SK-N-SH treated with all-trans-retinoic acid at 6 μM for 48 hours (cell line): ENCODE measurements at regions not wholly inside any gene's neighbourhood (a gene's known extent, or its start where the extent isn't known, plus 50 kb on each side); places are given as distances from the start of the nearest gene placed in this dataset.

Source experiments
- ATAC-seq: fragments of 200-7000 bp; cut with Tn5 transposase; 3 replicates; pipeline ENCODE4 v1.9.1; 2020; ENCODE audit warnings: mild to moderate bottlenecking, moderate library complexity
- ARNTL ChIP-seq: fragments of 450-650 bp; formaldehyde crosslinking; IDR thresholded peaks from 2 replicates; pipeline ENCODE4 v1.5.0; 2020; ENCODE audit warnings: low read depth, mild to moderate bottlenecking, moderate library complexity, borderline replicate concordance
- CSDC2 ChIP-seq: fragments of 250-450 bp; sonication (Bioruptor Pico); IDR thresholded peaks from 2 replicates; pipeline ENCODE4 v1.5.0; 2020; ENCODE audit warnings: mild to moderate bottlenecking, moderate library complexity
- ESRRG ChIP-seq: fragments of 250-450 bp; sonication (Bioruptor Pico); IDR thresholded peaks from 2 replicates; pipeline ENCODE4 v1.6.1; 2021; ENCODE audit warnings: mild to moderate bottlenecking
- GLIS3 ChIP-seq: fragments of 250-450 bp; sonication (Bioruptor Pico); IDR thresholded peaks from 2 replicates; pipeline ENCODE4 v1.5.0; 2020; ENCODE audit warnings: mild to moderate bottlenecking, moderate library complexity
- PPARA ChIP-seq: fragments of 250-450 bp; sonication (Bioruptor Pico); IDR thresholded peaks from 2 replicates; pipeline ENCODE4 v1.5.0; 2020; ENCODE audit warnings: mild to moderate bottlenecking, borderline replicate concordance
- RARB ChIP-seq: fragments of 250-450 bp; sonication (Bioruptor Pico); IDR thresholded peaks from 2 replicates; pipeline ENCODE4 v1.8.0; 2021; ENCODE audit warnings: mild to moderate bottlenecking, moderate library complexity
- SNAI2 ChIP-seq: fragments of 250-450 bp; sonication (Bioruptor Pico); IDR thresholded peaks from 2 replicates; pipeline ENCODE4 v1.5.0; 2020; ENCODE audit warnings: mild to moderate bottlenecking, moderate library complexity
- TCF4 ChIP-seq: fragments of 250-450 bp; sonication (Bioruptor Pico); IDR thresholded peaks from 2 replicates; pipeline ENCODE4 v1.8.0; 2021; ENCODE audit warnings: mild to moderate bottlenecking, moderate library complexity, borderline replicate concordance
- TOX ChIP-seq: fragments of 250-450 bp; sonication (Bioruptor Pico); IDR thresholded peaks from 2 replicates; pipeline ENCODE4 v1.8.0; 2021; ENCODE audit warnings: mild to moderate bottlenecking, moderate library complexity, borderline replicate concordance
- ZC3H10 ChIP-seq: fragments of 250-450 bp; sonication (Bioruptor Pico); IDR thresholded peaks from 2 replicates; pipeline ENCODE4 v1.5.1; 2021; ENCODE audit warnings: mild to moderate bottlenecking, moderate library complexity
- ZFP3 ChIP-seq: fragments of 250-450 bp; sonication (Bioruptor Pico); IDR thresholded peaks from 2 replicates; pipeline ENCODE4 v1.5.0; 2020; ENCODE audit warnings: mild to moderate bottlenecking, moderate library complexity
- ZFP30 ChIP-seq: fragments of 450-650 bp; formaldehyde crosslinking; IDR thresholded peaks from 2 replicates; pipeline ENCODE4 v1.5.0; 2022; ENCODE audit warnings: mild to moderate bottlenecking, moderate library complexity
- ZNF565 ChIP-seq: fragments of 450-650 bp; formaldehyde crosslinking; conservative IDR thresholded peaks from 2 replicates; pipeline ENCODE4 v1.5.0; 2020; ENCODE audit warnings: low read depth, mild to moderate bottlenecking, moderate library complexity
- ZNF8 ChIP-seq: fragments of 450-650 bp; formaldehyde crosslinking; IDR thresholded peaks from 2 replicates; pipeline ENCODE4 v1.5.0; 2020; ENCODE audit warnings: mild to moderate bottlenecking, moderate library complexity
- TF ChIP-seq, protein P1 (sequence below): fragments of 250-450 bp; sonication (Bioruptor Pico); IDR thresholded peaks from 2 replicates; pipeline ENCODE4 v1.5.0; 2020; ENCODE audit warnings: mild to moderate bottlenecking, moderate library complexity
- TF ChIP-seq, protein P2 (sequence below): fragments of 250-450 bp; sonication (Bioruptor Pico); IDR thresholded peaks from 2 replicates; pipeline ENCODE4 v1.8.0; 2021; ENCODE audit warnings: low read depth, mild to moderate bottlenecking, moderate library complexity, borderline replicate concordance
- TF ChIP-seq, protein P3 (sequence below): fragments of 250-450 bp; sonication (Bioruptor Pico); IDR thresholded peaks from 2 replicates; pipeline ENCODE4 v1.8.0; 2020; ENCODE audit warnings: mild to moderate bottlenecking, moderate library complexity, borderline replicate concordance
- TF ChIP-seq, protein P4 (sequence below): fragments of 250-450 bp; sonication (Bioruptor Pico); IDR thresholded peaks from 2 replicates; pipeline ENCODE4 v1.5.1; 2021; ENCODE audit warnings: mild to moderate bottlenecking, moderate library complexity

DNA sequence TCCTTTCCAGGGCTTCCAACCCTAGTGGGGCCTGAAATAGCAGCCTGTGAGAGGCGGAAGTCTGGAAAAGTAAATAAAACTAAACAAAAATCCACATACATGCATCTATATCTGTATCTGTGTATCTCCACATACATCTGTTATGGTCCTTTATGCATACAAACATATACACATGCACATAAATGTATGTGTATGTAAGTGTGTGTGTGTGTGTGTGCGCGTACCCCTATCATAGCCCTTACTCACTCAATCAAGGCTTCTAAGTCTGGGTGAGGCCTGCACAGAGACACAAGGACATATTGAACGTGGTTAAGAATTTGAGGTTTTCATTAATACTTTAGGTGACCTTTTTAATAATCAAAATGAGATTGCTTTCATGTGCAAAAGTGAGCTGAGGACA is 98.9 kb upstream of the CYRIA start:
- no peak for ATAC-seq
- TF ChIP-seq ZNF565 = no peak
- TF ChIP-seq, protein P1, sequence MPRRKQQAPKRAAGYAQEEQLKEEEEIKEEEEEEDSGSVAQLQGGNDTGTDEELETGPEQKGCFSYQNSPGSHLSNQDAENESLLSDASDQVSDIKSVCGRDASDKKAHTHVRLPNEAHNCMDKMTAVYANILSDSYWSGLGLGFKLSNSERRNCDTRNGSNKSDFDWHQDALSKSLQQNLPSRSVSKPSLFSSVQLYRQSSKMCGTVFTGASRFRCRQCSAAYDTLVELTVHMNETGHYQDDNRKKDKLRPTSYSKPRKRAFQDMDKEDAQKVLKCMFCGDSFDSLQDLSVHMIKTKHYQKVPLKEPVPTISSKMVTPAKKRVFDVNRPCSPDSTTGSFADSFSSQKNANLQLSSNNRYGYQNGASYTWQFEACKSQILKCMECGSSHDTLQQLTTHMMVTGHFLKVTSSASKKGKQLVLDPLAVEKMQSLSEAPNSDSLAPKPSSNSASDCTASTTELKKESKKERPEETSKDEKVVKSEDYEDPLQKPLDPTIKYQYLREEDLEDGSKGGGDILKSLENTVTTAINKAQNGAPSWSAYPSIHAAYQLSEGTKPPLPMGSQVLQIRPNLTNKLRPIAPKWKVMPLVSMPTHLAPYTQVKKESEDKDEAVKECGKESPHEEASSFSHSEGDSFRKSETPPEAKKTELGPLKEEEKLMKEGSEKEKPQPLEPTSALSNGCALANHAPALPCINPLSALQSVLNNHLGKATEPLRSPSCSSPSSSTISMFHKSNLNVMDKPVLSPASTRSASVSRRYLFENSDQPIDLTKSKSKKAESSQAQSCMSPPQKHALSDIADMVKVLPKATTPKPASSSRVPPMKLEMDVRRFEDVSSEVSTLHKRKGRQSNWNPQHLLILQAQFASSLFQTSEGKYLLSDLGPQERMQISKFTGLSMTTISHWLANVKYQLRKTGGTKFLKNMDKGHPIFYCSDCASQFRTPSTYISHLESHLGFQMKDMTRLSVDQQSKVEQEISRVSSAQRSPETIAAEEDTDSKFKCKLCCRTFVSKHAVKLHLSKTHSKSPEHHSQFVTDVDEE = no peak

DNA sequence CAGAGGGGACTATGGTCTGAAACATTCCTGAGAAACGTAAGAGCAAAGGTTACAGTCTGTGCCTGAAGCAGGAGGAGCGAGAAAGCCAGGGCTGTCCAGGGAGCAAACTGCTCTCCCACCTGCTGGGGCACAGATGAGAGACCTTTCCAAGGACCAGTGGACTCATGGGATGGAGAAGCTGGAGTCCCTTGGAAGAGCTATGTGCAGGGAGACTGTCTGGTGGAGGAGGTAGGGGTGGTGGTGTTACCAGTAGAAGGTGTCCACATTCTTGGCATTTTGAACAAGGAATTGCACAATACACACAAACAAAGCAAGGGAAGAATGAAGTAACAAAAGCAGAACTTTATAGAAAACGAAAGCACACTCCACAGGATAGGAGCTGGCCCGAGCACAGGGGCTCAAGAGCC is 97.9 kb upstream of the CYRIA start:
- ATAC-seq = no peak

DNA sequence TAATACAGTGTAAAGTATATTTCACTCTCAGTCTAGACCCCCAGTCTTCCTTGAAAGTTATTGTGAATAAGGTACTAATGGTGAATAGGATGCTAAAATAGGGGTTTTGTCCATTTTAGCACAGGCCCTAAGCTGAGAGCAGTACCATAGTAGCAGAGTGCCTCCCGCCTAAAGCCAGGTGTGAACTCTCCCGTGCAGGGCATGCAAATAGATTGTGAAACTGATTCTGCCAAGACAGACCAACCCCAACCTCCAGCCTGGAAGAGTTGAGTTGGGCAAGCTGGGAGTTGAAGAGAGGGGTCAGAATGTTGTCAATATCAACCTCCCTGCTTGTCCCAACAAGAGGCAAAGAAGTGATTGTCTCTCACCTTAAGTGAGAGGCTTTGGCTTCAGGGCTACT is 97.4 kb upstream of the CYRIA start:
- TF ChIP-seq, protein P2, sequence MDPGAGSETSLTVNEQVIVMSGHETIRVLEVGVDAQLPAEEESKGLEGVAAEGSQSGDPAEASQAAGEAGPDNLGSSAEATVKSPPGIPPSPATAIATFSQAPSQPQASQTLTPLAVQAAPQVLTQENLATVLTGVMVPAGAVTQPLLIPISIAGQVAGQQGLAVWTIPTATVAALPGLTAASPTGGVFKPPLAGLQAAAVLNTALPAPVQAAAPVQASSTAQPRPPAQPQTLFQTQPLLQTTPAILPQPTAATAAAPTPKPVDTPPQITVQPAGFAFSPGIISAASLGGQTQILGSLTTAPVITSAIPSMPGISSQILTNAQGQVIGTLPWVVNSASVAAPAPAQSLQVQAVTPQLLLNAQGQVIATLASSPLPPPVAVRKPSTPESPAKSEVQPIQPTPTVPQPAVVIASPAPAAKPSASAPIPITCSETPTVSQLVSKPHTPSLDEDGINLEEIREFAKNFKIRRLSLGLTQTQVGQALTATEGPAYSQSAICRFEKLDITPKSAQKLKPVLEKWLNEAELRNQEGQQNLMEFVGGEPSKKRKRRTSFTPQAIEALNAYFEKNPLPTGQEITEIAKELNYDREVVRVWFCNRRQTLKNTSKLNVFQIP = no peak
- no peak for TF ChIP-seq RARB (CRISPR knock-in tag)
- no peak for TF ChIP-seq TOX (CRISPR knock-in tag)
- TF ChIP-seq, all 23 proteins: peak for 0
- no peak for ATAC-seq

More for the DNA sequence above, 97.9 kb upstream of the CYRIA start:
- TF ChIP-seq CSDC2 (CRISPR knock-in tag) = no peak
- no peak for TF ChIP-seq PPARA (CRISPR knock-in tag)
- TF ChIP-seq TCF4 (CRISPR knock-in tag) = no peak
- TF ChIP-seq ZNF565 = no peak
- no peak for TF ChIP-seq ZFP30 (CRISPR knock-in tag)
- no peak for TF ChIP-seq RARB (CRISPR knock-in tag)
- TF ChIP-seq SNAI2 (CRISPR knock-in tag) = no peak
- TF ChIP-seq ZFP3 (CRISPR knock-in tag) = no peak
- TF ChIP-seq, protein P3, sequence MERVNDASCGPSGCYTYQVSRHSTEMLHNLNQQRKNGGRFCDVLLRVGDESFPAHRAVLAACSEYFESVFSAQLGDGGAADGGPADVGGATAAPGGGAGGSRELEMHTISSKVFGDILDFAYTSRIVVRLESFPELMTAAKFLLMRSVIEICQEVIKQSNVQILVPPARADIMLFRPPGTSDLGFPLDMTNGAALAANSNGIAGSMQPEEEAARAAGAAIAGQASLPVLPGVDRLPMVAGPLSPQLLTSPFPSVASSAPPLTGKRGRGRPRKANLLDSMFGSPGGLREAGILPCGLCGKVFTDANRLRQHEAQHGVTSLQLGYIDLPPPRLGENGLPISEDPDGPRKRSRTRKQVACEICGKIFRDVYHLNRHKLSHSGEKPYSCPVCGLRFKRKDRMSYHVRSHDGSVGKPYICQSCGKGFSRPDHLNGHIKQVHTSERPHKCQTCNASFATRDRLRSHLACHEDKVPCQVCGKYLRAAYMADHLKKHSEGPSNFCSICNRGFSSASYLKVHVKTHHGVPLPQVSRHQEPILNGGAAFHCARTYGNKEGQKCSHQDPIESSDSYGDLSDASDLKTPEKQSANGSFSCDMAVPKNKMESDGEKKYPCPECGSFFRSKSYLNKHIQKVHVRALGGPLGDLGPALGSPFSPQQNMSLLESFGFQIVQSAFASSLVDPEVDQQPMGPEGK = no peak
- no peak for TF ChIP-seq TOX (CRISPR knock-in tag)
- no peak for TF ChIP-seq GLIS3 (CRISPR knock-in tag)
- TF ChIP-seq ARNTL (CRISPR knock-in tag) = no peak
- no peak for TF ChIP-seq ZC3H10 (CRISPR knock-in tag)
- TF ChIP-seq, protein P1 = no peak
- TF ChIP-seq, protein P2 = no peak
- no peak for TF ChIP-seq ESRRG
- no peak for TF ChIP-seq ZNF8 (CRISPR knock-in tag)

DNA sequence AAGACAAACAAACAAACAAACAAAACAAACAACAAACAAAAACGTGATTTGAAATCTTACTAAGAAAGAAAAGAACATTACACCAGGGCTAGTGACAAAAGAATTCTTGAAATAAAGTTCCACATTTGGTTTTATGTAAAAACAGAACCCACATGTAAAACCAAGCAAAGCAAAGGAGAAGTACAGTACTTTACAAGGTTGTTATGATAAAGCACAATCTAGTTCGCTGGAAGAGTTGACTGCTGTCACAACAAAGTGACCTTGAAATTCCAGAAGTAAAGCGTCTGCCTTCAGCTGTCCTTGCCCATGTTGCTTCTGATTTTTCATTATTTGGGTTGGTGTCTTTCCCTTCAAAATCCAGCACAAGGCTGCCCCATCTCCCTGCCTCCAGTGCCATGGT is 94.8 kb upstream of the CYRIA start:
- TF ChIP-seq ZNF565 = no peak
- TF ChIP-seq, protein P4, sequence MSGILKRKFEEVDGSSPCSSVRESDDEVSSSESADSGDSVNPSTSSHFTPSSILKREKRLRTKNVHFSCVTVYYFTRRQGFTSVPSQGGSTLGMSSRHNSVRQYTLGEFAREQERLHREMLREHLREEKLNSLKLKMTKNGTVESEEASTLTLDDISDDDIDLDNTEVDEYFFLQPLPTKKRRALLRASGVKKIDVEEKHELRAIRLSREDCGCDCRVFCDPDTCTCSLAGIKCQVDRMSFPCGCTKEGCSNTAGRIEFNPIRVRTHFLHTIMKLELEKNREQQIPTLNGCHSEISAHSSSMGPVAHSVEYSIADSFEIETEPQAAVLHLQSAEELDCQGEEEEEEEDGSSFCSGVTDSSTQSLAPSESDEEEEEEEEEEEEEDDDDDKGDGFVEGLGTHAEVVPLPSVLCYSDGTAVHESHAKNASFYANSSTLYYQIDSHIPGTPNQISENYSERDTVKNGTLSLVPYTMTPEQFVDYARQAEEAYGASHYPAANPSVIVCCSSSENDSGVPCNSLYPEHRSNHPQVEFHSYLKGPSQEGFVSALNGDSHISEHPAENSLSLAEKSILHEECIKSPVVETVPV (CRISPR knock-in tag) = no peak
- no peak for TF ChIP-seq ZFP3 (CRISPR knock-in tag)
- TF ChIP-seq ZC3H10 (CRISPR knock-in tag) = no peak
- TF ChIP-seq, all 23 proteins: peak for 0
- no peak for ATAC-seq
